ENCODE measurements at regions not wholly inside any gene's neighbourhood (a gene's known extent, or its start where the extent isn't known, plus 50 kb on each side); places are given as distances from the start of the nearest gene placed in this dataset.

- Histone ChIP-seq H3K36me3 (ENCODE audit: insufficient read depth, insufficient read length, low read length) (no peaks in the 10 kb centered on the region), H3K4me1 (ENCODE audit: insufficient read depth, insufficient read length) (no peaks in the 10 kb centered on the region), H3K27me3 (ENCODE audit: insufficient read depth, insufficient read length) (no peaks in the 10 kb centered on the region), H3K4me3 (ENCODE audit: insufficient read length, low read depth) (no peak overlapping the region), H3K9ac (ENCODE audit: insufficient read length, low read depth) (no peak overlapping the region), H3K9me3 (ENCODE audit: insufficient read depth, low read length) (peaks cover 12% of the 10 kb centered on the region)
- TF ChIP-seq ZNF274 (IDR thresholded peaks at IDR 0.05; ENCODE audit: low read depth, low read length) (no peak), SUZ12 (IDR thresholded peaks at IDR 0.05; ENCODE audit: extremely low read depth, insufficient read depth, insufficient read length) (no peak), YY1 (IDR thresholded peaks at IDR 0.05; ENCODE audit: insufficient read depth, insufficient read length) (no peak)
- no peak for DNase-seq (ENCODE audit: low read depth, low spot score)
Measured at GRCh38 chr4:123705419-123705818, 308.8 kb downstream of the SPRY1 start.

GRCh38 chr4:123706973-123707372, 310.4 kb downstream of the SPRY1 start:
- no peaks in the 10 kb centered on the region for H3K4me1 ChIP-seq (ENCODE audit: insufficient read depth, insufficient read length)

DNA sequence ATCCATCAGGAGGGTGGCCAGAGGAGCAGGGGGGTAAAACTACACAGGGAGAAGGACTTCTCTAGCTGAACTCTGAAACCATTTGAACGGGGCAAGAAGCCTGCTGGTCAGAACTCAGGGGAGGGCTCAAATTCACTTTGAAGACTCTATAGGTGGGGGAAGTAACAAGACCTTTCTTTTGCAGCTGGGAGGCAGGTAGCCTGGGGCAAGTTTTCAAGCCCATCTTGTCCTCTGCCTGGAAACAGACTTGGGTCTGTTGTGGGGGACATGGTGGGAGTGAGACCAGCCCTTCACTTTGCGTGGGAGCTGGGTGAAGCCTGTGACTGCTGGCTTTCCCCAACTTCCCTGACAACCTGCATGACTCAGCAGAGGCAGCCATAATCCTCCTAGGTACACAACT, 312.3 kb downstream of the SPRY1 start:
- Histone ChIP-seq H3K4me3 (ENCODE audit: insufficient read length, low read depth) (no peak overlapping the region), H3K4me1 (ENCODE audit: insufficient read depth, insufficient read length) (no peaks in the 10 kb centered on the region), H3K36me3 (ENCODE audit: insufficient read depth, insufficient read length, low read length) (no peaks in the 10 kb centered on the region), H3K9ac (ENCODE audit: insufficient read length, low read depth) (no peak overlapping the region), H3K27me3 (ENCODE audit: insufficient read depth, insufficient read length) (no peaks in the 10 kb centered on the region), H3K9me3 (ENCODE audit: insufficient read depth, low read length) (peaks cover 12% of the 10 kb centered on the region)
- TF ChIP-seq ZNF274 (IDR thresholded peaks at IDR 0.05; ENCODE audit: low read depth, low read length) (no peak), SUZ12 (IDR thresholded peaks at IDR 0.05; ENCODE audit: extremely low read depth, insufficient read depth, insufficient read length) (no peak), YY1 (IDR thresholded peaks at IDR 0.05; ENCODE audit: insufficient read depth, insufficient read length) (no peak)
- no peak for DNase-seq (ENCODE audit: low read depth, low spot score)

More at GRCh38 chr4:123706973-123707372, 310.4 kb downstream of the SPRY1 start:
- Histone ChIP-seq H3K9ac (ENCODE audit: insufficient read length, low read depth) (no peak overlapping the region), H3K27me3 (ENCODE audit: insufficient read depth, insufficient read length) (no peaks in the 10 kb centered on the region), H3K36me3 (ENCODE audit: insufficient read depth, insufficient read length, low read length) (no peaks in the 10 kb centered on the region), H3K4me3 (ENCODE audit: insufficient read length, low read depth) (no peak overlapping the region), H3K9me3 (ENCODE audit: insufficient read depth, low read length) (peaks cover 12% of the 10 kb centered on the region)
- no peak for DNase-seq (ENCODE audit: low read depth, low spot score)
- no peak for TF ChIP-seq ZNF274 (IDR thresholded peaks at IDR 0.05; ENCODE audit: low read depth, low read length)
- no peak for TF ChIP-seq SUZ12 (IDR thresholded peaks at IDR 0.05; ENCODE audit: extremely low read depth, insufficient read depth, insufficient read length)
- no peak for TF ChIP-seq YY1 (IDR thresholded peaks at IDR 0.05; ENCODE audit: insufficient read depth, insufficient read length)

GRCh38 chr4:123709336-123709735, 312.7 kb downstream of the SPRY1 start:
- peaks cover 12% of the 10 kb centered on the region for H3K9me3 ChIP-seq (ENCODE audit: insufficient read depth, low read length)
- no peak overlapping the region for H3K4me3 ChIP-seq (ENCODE audit: insufficient read length, low read depth)
- H3K27me3 ChIP-seq (ENCODE audit: insufficient read depth, insufficient read length), result no peaks in the 10 kb centered on the region
- DNase-seq (ENCODE audit: low read depth, low spot score), result no peak
- H3K9ac ChIP-seq (ENCODE audit: insufficient read length, low read depth), result no peak overlapping the region
- H3K36me3 ChIP-seq (ENCODE audit: insufficient read depth, insufficient read length, low read length), result no peaks in the 10 kb centered on the region
- TF ChIP-seq ZNF274 (IDR thresholded peaks at IDR 0.05; ENCODE audit: low read depth, low read length), result no peak
- no peak for TF ChIP-seq YY1 (IDR thresholded peaks at IDR 0.05; ENCODE audit: insufficient read depth, insufficient read length)
- no peak for TF ChIP-seq SUZ12 (IDR thresholded peaks at IDR 0.05; ENCODE audit: extremely low read depth, insufficient read depth, insufficient read length)
- H3K4me1 ChIP-seq (ENCODE audit: insufficient read depth, insufficient read length), result no peaks in the 10 kb centered on the region

DNA sequence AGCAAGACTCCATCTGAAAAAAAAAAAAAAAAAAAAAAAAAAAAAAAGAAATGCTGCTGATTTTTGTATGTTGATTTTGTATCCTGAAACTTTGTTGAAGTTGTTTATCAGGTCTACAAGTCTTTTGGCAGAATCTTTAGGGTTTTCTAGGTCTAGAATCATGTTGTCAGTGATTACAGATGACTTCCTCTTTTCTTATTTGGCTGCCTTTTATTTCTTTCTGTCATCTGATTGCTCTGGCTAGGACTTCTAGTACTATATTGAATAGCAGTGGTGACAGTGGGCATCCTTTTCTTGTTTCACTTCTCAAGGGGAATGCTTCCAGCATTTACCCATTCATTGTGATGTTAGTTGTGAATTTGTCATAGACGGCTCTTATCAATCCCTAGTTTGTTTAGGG, 334.4 kb downstream of the SPRY1 start:
- H3K4me1 ChIP-seq (ENCODE audit: insufficient read depth, insufficient read length), result no peaks in the 10 kb centered on the region
- H3K36me3 ChIP-seq (ENCODE audit: insufficient read depth, insufficient read length, low read length), result no peaks in the 10 kb centered on the region
- H3K4me3 ChIP-seq (ENCODE audit: insufficient read length, low read depth), result no peak overlapping the region
- H3K27me3 ChIP-seq (ENCODE audit: insufficient read depth, insufficient read length), result no peaks in the 10 kb centered on the region
- TF ChIP-seq YY1 (IDR thresholded peaks at IDR 0.05; ENCODE audit: insufficient read depth, insufficient read length) (no peak), ZNF274 (IDR thresholded peaks at IDR 0.05; ENCODE audit: low read depth, low read length) (no peak), SUZ12 (IDR thresholded peaks at IDR 0.05; ENCODE audit: extremely low read depth, insufficient read depth, insufficient read length) (no peak)
- DNase-seq (ENCODE audit: low read depth, low spot score), result no peak
- no peak overlapping the region for H3K9ac ChIP-seq (ENCODE audit: insufficient read length, low read depth)
- H3K9me3 ChIP-seq (ENCODE audit: insufficient read depth, low read length), result no peaks in the 10 kb centered on the region; the same call in 1 of the 2 replicates

- no peaks in the 10 kb centered on the region for H3K9me3 ChIP-seq (ENCODE audit: insufficient read depth, low read length)
- no peak for DNase-seq (ENCODE audit: low read depth, low spot score)
- H3K36me3 ChIP-seq (ENCODE audit: insufficient read depth, insufficient read length, low read length), result no peaks in the 10 kb centered on the region
- H3K4me3 ChIP-seq (ENCODE audit: insufficient read length, low read depth), result no peak overlapping the region
- no peak overlapping the region for H3K9ac ChIP-seq (ENCODE audit: insufficient read length, low read depth)
- H3K4me1 ChIP-seq (ENCODE audit: insufficient read depth, insufficient read length), result no peaks in the 10 kb centered on the region
- TF ChIP-seq SUZ12 (IDR thresholded peaks at IDR 0.05; ENCODE audit: extremely low read depth, insufficient read depth, insufficient read length) (no peak), YY1 (IDR thresholded peaks at IDR 0.05; ENCODE audit: insufficient read depth, insufficient read length) (no peak), ZNF274 (IDR thresholded peaks at IDR 0.05; ENCODE audit: low read depth, low read length) (no peak)
- H3K27me3 ChIP-seq (ENCODE audit: insufficient read depth, insufficient read length), result no peaks in the 10 kb centered on the region
Measured at GRCh38 chr4:123737156-123737555, 340.6 kb downstream of the SPRY1 start.

DNA sequence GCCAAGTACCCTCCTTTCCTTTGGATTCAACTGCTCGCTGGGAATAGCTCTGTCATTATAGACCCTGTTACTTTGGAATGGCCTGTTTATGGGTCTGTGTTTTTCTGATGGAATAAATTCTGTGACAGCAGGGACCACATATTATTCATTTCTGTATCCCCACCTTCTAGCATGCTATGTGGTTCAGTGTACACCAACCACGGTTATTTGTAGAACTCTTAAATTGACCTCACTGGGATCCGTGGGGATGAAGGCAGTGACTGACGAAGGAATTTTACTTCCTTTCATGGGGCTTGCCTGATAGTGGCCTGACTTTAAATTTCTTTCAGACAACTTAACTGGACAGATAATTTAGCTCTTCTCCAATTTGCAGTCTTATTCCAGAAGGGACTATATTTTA, 343.2 kb downstream of the SPRY1 start:
- no peak for DNase-seq (ENCODE audit: low read depth, low spot score)
- Histone ChIP-seq H3K36me3 (ENCODE audit: insufficient read depth, insufficient read length, low read length) (no peaks in the 10 kb centered on the region), H3K4me3 (ENCODE audit: insufficient read length, low read depth) (no peak overlapping the region), H3K9me3 (ENCODE audit: insufficient read depth, low read length) (no peaks in the 10 kb centered on the region), H3K27me3 (ENCODE audit: insufficient read depth, insufficient read length) (no peaks in the 10 kb centered on the region), H3K4me1 (ENCODE audit: insufficient read depth, insufficient read length) (no peaks in the 10 kb centered on the region), H3K9ac (ENCODE audit: insufficient read length, low read depth) (no peak overlapping the region)
- TF ChIP-seq YY1 (IDR thresholded peaks at IDR 0.05; ENCODE audit: insufficient read depth, insufficient read length) (no peak), ZNF274 (IDR thresholded peaks at IDR 0.05; ENCODE audit: low read depth, low read length) (no peak), SUZ12 (IDR thresholded peaks at IDR 0.05; ENCODE audit: extremely low read depth, insufficient read depth, insufficient read length) (no peak)

Data from NT2/D1 (cell line).